SU-DHL-6 (cell line): ENCODE measurements at regions not wholly inside any gene's neighbourhood (a gene's known extent, or its start where the extent isn't known, plus 50 kb on each side); places are given as distances from the start of the nearest gene placed in this dataset.

ENCODE experiments used
- H2AFZ ChIP-seq: fragments of 200-600 bp; sonication (generic); 2 replicates; pipeline ENCODE4 v1.6.1; 2014; ENCODE audit warnings: low read depth, mild to moderate bottlenecking, moderate library complexity, mixed read lengths, antibody characterized with exemption, low read length; ENCODE audit not compliant: severe bottlenecking
- H3F3A ChIP-seq: fragments of 200-600 bp; shearing (Covaris generic); 2 replicates; pipeline ENCODE4 v1.6.0; 2016; ENCODE audit warnings: antibody characterized with exemption, mild to moderate bottlenecking; ENCODE audit not compliant: insufficient read depth
- H3K27ac ChIP-seq: fragments of 200-600 bp; sonication (generic); 2 replicates; pipeline ENCODE4 v1.5.1; 2016; ENCODE audit warnings: low read depth, mild to moderate bottlenecking, low read length, moderate library complexity, mixed read lengths
- H3K27me3 ChIP-seq: fragments of 200-600 bp; sonication (generic), shearing (Covaris generic); 2 replicates; pipeline ENCODE4 v1.6.0; 2014; ENCODE audit warnings: mild to moderate bottlenecking, low read length
- H3K36me3 ChIP-seq: fragments of 200-600 bp; sonication (generic); 2 replicates; pipeline ENCODE4 v1.6.1; 2014; ENCODE audit warnings: mild to moderate bottlenecking, low read length, mixed read lengths
- H3K4me2 ChIP-seq: fragments of 300-600, 200-600 bp; shearing (Covaris generic), sonication (generic); 2 replicates; pipeline ENCODE4 v1.6.0; 2014; ENCODE audit warnings: low read length, low read depth, mild to moderate bottlenecking; ENCODE audit not compliant: poor library complexity, severe bottlenecking
- H3K4me3 ChIP-seq: fragments of 200-600 bp; sonication (generic); 2 replicates; pipeline ENCODE4 v1.5.1; 2014; ENCODE audit warnings: antibody characterized with exemption, low read length, mild to moderate bottlenecking, mixed read lengths; ENCODE audit not compliant: insufficient read depth, poor library complexity, severe bottlenecking
- H3K79me2 ChIP-seq: fragments of 200-600 bp; sonication (generic); 2 replicates; pipeline ENCODE4 v1.6.1; 2014; ENCODE audit warnings: mild to moderate bottlenecking, low read length, moderate library complexity; ENCODE audit not compliant: insufficient read depth
- H3K9ac ChIP-seq: fragments of 200-600 bp; sonication (generic); 2 replicates; pipeline ENCODE4 v1.7.0; 2014; ENCODE audit warnings: mild to moderate bottlenecking, low read length
- H3K9me2 ChIP-seq: fragments of 200-600 bp; sonication (generic); replicated peaks from 2 replicates; pipeline ENCODE4 v1.6.1; 2014; ENCODE audit warnings: low read length; ENCODE audit not compliant: insufficient read depth
- H3K9me3 ChIP-seq: fragments of 200-600 bp; sonication (generic); 2 replicates; pipeline ENCODE4 v1.6.1; 2014; ENCODE audit warnings: low read length, mixed read lengths; ENCODE audit not compliant: insufficient read depth
- H4K20me1 ChIP-seq: fragments of 200-600 bp; sonication (generic); 2 replicates; pipeline ENCODE4 v1.6.1; 2014; ENCODE audit warnings: low read depth, mild to moderate bottlenecking, antibody characterized with exemption, low read length, moderate library complexity, mixed read lengths
- CTCF ChIP-seq: fragments of 200-600 bp; sonication (generic); IDR thresholded peaks from one replicate; pipeline ENCODE4 v1.5.1; 2017; ENCODE audit warnings: antibody characterized with exemption, mild to moderate bottlenecking, low read length, moderate library complexity; ENCODE audit not compliant: insufficient read depth, poor library complexity, severe bottlenecking
- EZH2phosphoT487 ChIP-seq: fragments of 200-600 bp; sonication (generic), shearing (Covaris generic); conservative IDR thresholded peaks from 2 replicates; pipeline ENCODE4 v1.6.1; 2018; ENCODE audit warnings: mild to moderate bottlenecking, antibody characterized with exemption, low read length, moderate library complexity, mixed read lengths

GRCh38 chr6:6869094-6869493 lies 238.7 kb upstream of the RREB1 start:
- Histone ChIP-seq H3K79me2 (no peaks in the 10 kb centered on the region), H4K20me1 (no peaks in the 10 kb centered on the region), H3F3A (no peaks in the 10 kb centered on the region), H3K9me3 (no peaks in the 10 kb centered on the region), H2AFZ (no peak overlapping the region), H3K4me2 (no peak overlapping the region), H3K9ac (no peak overlapping the region), H3K4me3 (no peak overlapping the region), H3K36me3 (no peaks in the 10 kb centered on the region), H3K9me2 (no peaks in the 10 kb centered on the region), H3K27ac (no peak overlapping the region), H3K27me3 (no peaks in the 10 kb centered on the region)
- TF ChIP-seq EZH2phosphoT487: no peak

GRCh38 chr6:6870921-6871320 lies 236.8 kb upstream of the RREB1 start:
- Histone ChIP-seq H3K4me3 (no peak overlapping the region), H3K79me2 (no peaks in the 10 kb centered on the region), H4K20me1 (no peaks in the 10 kb centered on the region), H3K9ac (no peak overlapping the region), H3K4me2 (no peak overlapping the region), H3K27me3 (no peaks in the 10 kb centered on the region), H3F3A (no peaks in the 10 kb centered on the region), H2AFZ (no peak overlapping the region), H3K9me3 (no peaks in the 10 kb centered on the region), H3K9me2 (no peaks in the 10 kb centered on the region), H3K27ac (no peak overlapping the region), H3K36me3 (no peaks in the 10 kb centered on the region)
- TF ChIP-seq EZH2phosphoT487 (no peak), CTCF (no peak)

GRCh38 chr6:6872459-6873344 lies 235.1 kb upstream of the RREB1 start:
- no peak overlapping the region for H3K4me2 ChIP-seq
- H3K9me2 ChIP-seq: no peaks in the 10 kb centered on the region
- no peak overlapping the region for H3K27ac ChIP-seq
- no peaks in the 10 kb centered on the region for H3K36me3 ChIP-seq
- no peaks in the 10 kb centered on the region for H3K79me2 ChIP-seq
- no peaks in the 10 kb centered on the region for H3K27me3 ChIP-seq
- H2AFZ ChIP-seq: no peak overlapping the region
- no peak for TF ChIP-seq EZH2phosphoT487
- TF ChIP-seq CTCF: no peak
- H3F3A ChIP-seq: no peaks in the 10 kb centered on the region
- H4K20me1 ChIP-seq: no peaks in the 10 kb centered on the region
- H3K4me3 ChIP-seq: no peak overlapping the region
- no peaks in the 10 kb centered on the region for H3K9me3 ChIP-seq
- no peak overlapping the region for H3K9ac ChIP-seq

GRCh38 chr6:6873778-6874177 lies 234.0 kb upstream of the RREB1 start:
- no peak for TF ChIP-seq CTCF
- no peak for TF ChIP-seq EZH2phosphoT487
- Histone ChIP-seq H3K9me2 (no peaks in the 10 kb centered on the region), H3K4me2 (no peak overlapping the region), H3F3A (no peaks in the 10 kb centered on the region), H3K27ac (no peak overlapping the region), H3K9me3 (no peaks in the 10 kb centered on the region), H3K79me2 (no peaks in the 10 kb centered on the region), H3K36me3 (no peaks in the 10 kb centered on the region), H3K4me3 (no peak overlapping the region), H4K20me1 (no peaks in the 10 kb centered on the region), H3K27me3 (no peaks in the 10 kb centered on the region), H2AFZ (no peak overlapping the region), H3K9ac (no peak overlapping the region)
